Prostate gland (tissue), 2 donors: ENCODE measurements at regions not wholly inside any gene's neighbourhood (a gene's known extent, or its start where the extent isn't known, plus 50 kb on each side); places are given as distances from the start of the nearest gene placed in this dataset.

Experiments used
- POLR2A ChIP-seq: fragments of 450-650 bp; IDR thresholded peaks from one replicate; pipeline ENCODE4 v1.6.1; 2016; ENCODE audit warnings: antibody characterized with exemption, mild to moderate bottlenecking
- POLR2AphosphoS5 ChIP-seq: sonication (generic); formaldehyde crosslinking; IDR thresholded peaks from one replicate; pipeline ENCODE4 v1.6.1; 2017; ENCODE audit warnings: antibody characterized with exemption
- TF ChIP-seq, protein P1 (sequence below), 4 experiments: fragments of 200-600 bp in 2 of 4; fragments of 450-650 bp in 2 of 4; sonication (generic) in 2 of 4; IDR thresholded peaks; 1 replicate in 3 of 4; 2 replicates in 1 of 4; pipeline ENCODE4 v1.5.1; 2016 to 2019; ENCODE audit warnings: antibody characterized with exemption in 4 of 4, mild to moderate bottlenecking in 2 of 4, moderate library complexity in 2 of 4

DNA sequence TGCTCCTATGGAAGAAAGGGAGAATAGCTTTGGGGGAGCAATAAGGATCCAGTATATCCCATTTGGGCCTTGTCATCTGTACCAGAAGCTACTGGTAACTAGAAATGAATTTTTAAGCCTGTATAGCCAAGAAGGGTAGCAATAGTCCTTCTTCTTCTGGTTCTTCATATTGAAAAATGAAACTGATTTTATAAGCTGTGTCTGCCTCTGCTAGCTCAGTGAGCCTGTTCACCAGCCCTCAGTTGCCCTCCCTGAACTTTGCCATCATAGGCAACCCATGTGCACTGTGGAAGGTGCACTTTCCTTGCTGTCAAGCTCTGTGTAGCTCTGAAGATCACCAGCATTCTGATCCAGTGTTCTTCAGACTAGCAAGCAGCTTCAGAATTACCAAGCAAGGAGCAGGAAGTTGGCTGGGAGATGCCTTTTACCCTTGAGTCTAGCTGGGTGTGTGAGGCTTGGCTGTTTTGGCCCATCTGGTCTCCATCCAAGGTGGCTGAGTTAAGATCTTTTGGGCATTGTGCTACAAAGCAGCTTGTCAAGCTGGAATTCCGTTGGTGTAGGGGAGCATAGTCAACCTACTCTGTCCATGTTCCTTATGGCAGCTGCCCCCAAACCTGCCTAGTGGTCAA is 55.8 kb upstream of the MGAT5 start:
- TF ChIP-seq, protein P1, sequence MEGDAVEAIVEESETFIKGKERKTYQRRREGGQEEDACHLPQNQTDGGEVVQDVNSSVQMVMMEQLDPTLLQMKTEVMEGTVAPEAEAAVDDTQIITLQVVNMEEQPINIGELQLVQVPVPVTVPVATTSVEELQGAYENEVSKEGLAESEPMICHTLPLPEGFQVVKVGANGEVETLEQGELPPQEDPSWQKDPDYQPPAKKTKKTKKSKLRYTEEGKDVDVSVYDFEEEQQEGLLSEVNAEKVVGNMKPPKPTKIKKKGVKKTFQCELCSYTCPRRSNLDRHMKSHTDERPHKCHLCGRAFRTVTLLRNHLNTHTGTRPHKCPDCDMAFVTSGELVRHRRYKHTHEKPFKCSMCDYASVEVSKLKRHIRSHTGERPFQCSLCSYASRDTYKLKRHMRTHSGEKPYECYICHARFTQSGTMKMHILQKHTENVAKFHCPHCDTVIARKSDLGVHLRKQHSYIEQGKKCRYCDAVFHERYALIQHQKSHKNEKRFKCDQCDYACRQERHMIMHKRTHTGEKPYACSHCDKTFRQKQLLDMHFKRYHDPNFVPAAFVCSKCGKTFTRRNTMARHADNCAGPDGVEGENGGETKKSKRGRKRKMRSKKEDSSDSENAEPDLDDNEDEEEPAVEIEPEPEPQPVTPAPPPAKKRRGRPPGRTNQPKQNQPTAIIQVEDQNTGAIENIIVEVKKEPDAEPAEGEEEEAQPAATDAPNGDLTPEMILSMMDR (IDR thresholded peaks at IDR 0.05) = no peak
- TF ChIP-seq POLR2A (no peak), POLR2AphosphoS5 (no peak)
